ENCODE measurements at regions not wholly inside any gene's neighbourhood (a gene's known extent, or its start where the extent isn't known, plus 50 kb on each side); places are given as distances from the start of the nearest gene placed in this dataset.

- DNase-seq: no peak
Observed at GRCh38 chr13:80599765-80600164, 258.8 kb upstream of the SPRY2 start.

DNA sequence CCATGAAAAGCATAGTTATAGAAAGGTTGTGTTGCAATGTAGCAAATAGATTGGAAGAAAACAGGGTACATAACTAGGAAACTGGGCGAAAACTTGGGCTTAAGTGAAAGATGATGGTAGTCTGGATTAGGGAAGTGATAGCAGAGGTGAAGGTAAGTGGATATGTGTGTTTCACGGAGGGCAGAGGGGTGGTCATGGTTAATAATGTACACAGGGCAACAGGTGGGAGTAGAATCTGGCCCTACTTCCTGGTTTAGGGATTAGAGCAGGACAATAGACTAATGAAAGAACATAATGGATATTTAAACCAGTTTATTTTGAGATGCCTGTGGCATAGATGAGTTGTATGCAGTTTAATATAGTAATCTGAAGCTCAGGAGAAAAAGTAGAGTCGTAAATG, 257.3 kb upstream of the SPRY2 start:
- no peak for DNase-seq

- no peak for DNase-seq
Observed at GRCh38 chr13:80591976-80592740, 251.2 kb upstream of the SPRY2 start.

DNA sequence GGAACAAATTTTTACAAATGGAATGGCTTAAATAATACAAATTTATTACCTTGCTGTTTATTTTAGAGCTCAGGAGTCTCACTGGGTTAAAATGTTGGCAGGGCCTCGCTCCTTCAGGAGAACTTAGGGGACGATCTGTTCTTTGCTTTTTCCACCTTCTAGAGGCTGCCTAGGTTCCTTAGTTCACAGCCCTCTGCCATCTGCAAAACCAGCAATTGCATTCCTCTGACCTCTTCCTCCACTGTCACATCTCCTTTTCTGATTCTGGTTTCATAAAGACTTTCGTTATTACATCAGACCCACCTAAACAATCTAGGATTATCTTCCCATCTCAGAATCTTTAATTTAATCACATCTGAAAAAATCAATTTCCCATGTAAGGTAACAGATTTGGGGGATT, 249.6 kb upstream of the SPRY2 start:
- DNase-seq: no peak

GRCh38 chr13:80586356-80586755, 245.4 kb upstream of the SPRY2 start:
- no peak for DNase-seq

DNA sequence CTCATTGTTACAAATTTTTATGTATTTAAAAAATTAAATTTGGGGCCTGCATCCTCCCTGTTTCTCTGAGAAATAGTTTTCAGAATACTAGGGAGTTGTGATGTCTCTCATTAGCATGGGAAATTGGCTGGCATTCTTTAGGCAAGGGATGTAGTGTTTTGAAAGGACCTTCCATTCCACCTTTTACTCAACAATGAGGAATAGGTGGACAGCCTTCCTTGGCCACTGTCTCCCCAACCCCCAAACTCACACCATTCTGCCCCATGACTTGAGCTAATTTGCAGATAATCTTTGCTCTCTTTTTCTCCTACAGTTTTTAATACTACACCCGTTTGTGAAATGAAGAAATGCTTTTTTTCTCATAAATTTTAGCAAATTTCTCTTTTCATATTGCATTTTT, 244.6 kb upstream of the SPRY2 start:
- no peak for DNase-seq

DNA sequence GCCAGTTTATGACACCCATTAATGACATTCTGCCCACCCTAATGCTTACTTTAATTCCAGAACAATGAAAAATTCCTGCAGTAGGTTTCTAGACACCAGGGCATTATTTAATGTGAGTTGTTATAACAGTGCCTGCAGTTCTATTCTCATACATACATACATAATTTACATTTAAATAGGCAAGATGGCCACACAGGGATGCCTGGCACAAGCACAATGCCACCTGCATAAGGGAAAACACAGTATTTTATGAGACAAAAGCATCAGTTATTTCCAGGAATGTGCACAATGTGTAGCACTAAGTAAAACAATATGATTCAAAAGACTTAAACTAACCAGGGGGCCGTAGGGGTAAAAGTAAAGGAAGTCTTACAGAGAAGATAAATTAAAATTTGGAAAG, 243.9 kb upstream of the SPRY2 start:
- no peak for DNase-seq

GRCh38 chr13:80584306-80584705, 243.4 kb upstream of the SPRY2 start:
- no peak for DNase-seq

GRCh38 chr13:80577926-80578670, 237.2 kb upstream of the SPRY2 start:
- no peak for DNase-seq

- DNase-seq: no peak
Observed at GRCh38 chr13:80577285-80577684, 236.4 kb upstream of the SPRY2 start.

DNA sequence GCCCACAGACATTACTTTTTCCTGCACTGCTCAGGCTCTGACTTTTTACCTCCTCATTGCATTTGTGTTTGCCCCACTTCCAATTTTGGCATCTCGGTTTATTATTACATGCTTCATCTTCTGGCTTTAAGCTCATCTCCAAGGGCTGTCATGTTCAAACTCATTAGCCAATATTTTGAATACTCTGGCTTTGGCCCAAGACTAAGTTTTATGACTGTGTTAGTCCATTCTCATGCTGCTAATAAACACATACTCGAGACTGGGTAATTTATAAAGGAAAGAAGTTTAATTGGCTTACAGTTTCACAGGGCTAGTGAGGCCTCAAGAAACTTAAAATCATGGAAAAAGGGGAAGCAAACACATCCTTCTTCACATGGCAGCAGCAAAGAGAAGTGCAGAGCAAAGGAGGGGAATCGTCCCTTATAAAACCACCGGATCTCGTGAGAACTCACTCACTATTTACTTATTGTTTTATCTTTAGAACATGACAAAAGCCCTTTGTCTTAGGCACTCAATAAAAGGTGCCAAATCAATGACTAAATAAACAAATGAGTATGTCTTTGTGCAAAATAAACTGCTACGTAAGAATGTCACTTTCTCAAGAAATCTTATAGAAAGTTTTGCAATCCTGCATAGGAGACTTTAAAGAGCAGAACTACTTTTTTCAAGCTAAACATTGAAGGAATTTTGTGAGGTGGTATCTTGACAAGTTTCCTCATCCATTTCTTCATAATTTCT, 233.4 kb upstream of the SPRY2 start:
- DNase-seq: no peak

GRCh38 chr13:80572923-80573316, 232.0 kb upstream of the SPRY2 start:
- DNase-seq: no peak

DNA sequence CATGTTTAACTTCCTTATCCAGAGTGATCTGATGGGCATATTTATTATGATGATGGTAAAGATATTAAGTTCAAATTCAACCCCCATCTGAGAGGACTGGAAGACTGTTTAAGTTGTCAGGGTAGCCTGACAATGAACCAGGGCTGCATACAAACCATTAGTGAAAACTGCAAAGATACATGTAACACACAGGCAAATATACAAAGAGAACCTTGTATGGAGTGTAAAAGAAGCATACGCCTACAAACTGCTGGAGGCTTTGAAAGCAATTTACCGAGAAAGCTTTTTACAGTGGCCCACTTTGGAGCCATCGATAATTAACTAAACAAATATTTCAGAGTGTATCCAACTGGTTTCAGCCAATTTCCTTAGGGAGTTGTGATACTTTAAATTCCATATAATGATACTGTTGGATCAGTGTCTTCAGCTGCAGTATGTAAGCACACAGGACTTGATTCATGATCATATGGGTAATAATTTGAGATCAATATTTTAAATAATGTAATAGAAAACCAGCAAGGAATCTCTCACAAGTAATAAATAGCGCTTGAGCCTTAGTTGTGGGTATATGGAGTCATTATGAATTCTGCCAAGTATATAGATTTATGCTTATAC, 231.5 kb upstream of the SPRY2 start:
- DNase-seq: no peak

GRCh38 chr13:80571346-80572307, 230.7 kb upstream of the SPRY2 start:
- no peak for DNase-seq

- no peak for DNase-seq
Observed at GRCh38 chr13:80563439-80563838, 222.5 kb upstream of the SPRY2 start.

DNA sequence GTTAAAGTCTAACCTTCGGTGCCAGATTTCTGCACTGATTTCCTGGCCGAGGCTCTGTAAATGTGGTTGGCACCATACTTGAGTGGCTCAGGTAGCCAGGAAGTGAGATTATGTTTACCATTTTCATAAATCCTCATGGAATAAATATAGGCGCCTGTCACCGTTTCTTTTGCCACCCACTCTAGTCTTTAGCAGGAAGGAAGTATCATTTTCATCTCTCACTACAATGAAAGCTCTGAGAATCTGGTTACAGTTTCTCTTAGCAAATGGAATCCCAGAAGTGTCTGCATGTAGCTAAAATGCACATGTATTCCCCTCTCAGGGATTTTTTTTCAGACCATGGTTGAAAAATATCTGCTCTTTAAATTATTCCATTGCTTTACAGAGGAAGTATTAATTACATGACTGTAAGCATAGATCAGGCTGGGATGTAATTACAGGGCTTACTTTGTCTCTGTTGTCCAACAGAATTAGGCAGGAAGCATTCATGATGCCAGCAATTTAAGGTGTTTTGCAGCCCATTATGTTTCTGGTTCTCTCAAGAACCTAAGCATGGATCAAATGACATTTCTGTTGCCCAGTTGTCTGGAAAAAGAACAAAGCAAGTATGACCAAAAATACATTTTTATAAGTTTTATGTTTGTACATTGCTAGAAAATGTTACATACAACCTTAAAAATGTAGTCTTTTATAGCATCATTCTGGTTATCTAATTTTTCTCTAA, 221.7 kb upstream of the SPRY2 start:
- DNase-seq: no peak

DNA sequence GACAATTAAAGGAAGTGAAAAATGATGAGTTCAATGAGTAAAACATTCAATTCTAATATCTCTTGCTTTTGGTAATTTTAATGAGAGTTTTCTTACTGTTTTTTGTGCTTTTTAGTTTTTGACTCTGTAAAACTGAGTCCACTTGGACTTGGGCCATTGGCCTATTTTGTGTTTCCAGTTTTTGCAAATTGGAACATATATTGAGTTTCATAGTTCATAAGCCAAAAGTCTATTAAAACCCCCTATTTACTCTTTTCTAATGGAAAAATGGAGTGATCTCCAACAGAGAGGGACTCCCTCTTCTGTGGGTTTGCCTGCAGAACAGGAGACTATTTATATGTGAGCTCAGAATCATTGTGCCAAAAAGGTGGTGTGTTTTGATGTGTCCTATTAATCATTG, 219.7 kb upstream of the SPRY2 start:
- no peak for DNase-seq

GRCh38 chr13:80559944-80560343, 219.0 kb upstream of the SPRY2 start:
- no peak for DNase-seq

DNA sequence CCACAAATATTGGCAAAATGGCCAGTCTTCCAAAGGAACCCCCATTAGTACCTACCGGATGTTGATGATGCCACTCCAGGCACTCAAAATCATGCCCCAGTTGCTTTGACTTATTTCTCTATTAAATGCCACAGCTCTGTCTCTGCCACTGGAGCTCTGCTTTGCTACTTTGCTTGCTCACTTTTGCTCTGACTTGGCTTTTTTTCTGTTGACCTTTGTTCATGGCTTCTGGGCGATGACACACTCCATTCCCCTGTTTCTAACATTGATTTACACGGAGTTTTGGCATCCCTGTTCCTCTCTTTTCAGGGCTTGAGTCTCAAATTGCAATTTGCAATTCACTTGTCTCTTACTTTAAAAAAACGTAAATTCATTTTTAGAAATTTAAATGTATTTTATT, 217.1 kb upstream of the SPRY2 start:
- DNase-seq: no peak

DNA sequence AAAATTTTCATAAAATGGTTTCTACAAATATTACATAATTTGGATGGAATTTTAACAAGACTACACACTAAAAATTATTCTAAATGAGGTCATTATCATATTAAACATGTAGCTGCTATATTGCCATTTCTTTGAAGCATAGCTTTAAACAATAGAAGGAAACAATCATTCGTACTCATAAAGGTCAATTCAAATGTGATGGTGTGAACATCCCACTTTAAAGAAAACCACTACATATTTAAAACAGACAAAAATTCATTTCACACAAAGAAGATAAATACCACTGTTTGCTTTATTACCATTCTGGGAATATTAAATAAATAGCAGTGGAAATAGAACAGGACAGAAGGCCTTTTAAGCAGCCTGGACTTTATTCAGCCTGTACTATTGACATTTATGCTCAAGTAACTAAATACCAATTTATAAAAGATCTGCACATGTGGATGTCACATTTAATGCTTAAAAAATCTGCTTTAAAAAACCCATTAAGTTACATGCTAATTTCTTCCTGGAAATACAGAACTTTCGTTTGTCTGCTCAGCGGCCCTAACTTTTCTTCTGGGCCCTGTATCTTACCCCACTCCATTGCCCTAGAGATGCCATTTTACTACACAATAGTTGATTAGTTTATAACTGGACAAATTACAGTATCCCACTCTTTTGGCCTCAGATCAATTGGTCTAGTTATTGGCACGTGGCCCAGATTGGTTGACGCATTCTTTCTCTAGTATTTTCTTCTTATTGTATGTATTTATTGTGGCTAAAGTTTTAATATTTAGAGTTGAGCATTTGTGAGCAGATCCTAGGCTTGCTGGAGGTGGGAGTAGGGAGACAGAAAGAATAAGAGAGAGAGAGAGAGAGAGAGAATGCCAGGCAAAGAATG, 215.1 kb upstream of the SPRY2 start:
- DNase-seq: no peak

All from NCI-H1694 (cell line).